ENCODE measurements at regions not wholly inside any gene's neighbourhood (a gene's known extent, or its start where the extent isn't known, plus 50 kb on each side); places are given as distances from the start of the nearest gene placed in this dataset.

DNA sequence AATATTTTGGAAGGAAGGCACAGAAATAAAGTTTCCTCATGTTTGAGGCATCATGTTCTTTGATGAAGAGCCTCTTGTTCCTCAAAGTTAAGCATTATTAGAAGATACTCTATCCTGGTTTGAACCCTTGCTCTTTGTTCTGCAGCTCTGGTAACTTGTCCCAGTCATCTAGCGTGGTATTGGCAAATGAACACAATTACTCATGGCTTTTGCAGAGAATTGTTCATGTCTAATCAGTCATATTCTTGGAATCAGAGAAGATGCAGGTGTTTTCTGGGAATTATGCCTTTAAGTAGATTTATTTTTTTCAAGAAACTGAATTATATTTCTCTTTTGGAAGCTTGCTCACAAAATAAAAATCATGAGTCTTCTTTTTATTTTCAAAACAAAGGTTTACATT lies 52.9 kb upstream of the HPGDS start:
- WGBS, 3 donors, result 46 to 54% (median 46%) methylated on average over 1 of the region's 1 CpG

DNA sequence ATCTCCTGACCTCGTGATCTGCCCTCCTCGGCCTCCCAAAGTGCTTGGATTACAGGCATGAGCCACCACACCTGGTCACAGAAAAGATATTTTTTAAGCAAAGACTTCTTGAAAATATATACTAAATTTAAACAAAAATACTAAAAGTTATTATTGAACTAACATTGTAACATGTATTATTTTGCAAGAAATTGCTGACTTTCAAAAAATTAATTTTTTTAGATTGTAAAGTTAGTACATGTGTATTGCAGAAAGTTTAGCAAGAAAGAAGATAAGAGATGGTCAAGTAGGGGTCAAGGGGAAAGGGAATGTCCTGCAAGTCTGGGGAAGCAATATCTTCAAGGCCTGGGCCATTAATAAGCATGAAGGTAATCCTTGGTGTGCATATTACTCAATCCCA lies 54.3 kb upstream of the HPGDS start:
- ATAC-seq (no peak), DNase-seq (no peak)
- no peaks in the 10 kb centered on the region for H3K4me1 ChIP-seq
- no peak overlapping the region for H3K4me3 ChIP-seq
- H3K27ac ChIP-seq, result no peak overlapping the region
- intact Hi-C loops (cut with DNase I), result loop anchor here (10.0 kb wide), 2 partner anchors 92 to 602 kb away; no protein-coding TSS in a partner anchor
- no peaks in the 10 kb centered on the region for H3K27me3 ChIP-seq (ENCODE audit: insufficient read depth in 3 of 3, low read length in 2 of 3)
- no peaks in the 10 kb centered on the region for H3K9me3 ChIP-seq
- H3K36me3 ChIP-seq (ENCODE audit: insufficient read depth in 1 of 2, low read depth in 1 of 2), result no peaks in the 10 kb centered on the region
- WGBS, 3 donors, result 93 to 100% (median 96%) methylated on average over 2 of the region's 2 CpGs
- no peak for TF ChIP-seq CTCF (IDR thresholded peaks at IDR 0.05)

More for the DNA sequence above, 52.9 kb upstream of the HPGDS start:
- ATAC-seq, result no peak
- Histone ChIP-seq H3K27me3 (ENCODE audit: insufficient read depth in 3 of 3, low read length in 2 of 3) (no peaks in the 10 kb centered on the region), H3K4me3 (no peak overlapping the region), H3K4me1 (no peaks in the 10 kb centered on the region), H3K27ac (no peak overlapping the region), H3K36me3 (ENCODE audit: insufficient read depth in 1 of 2, low read depth in 1 of 2) (no peaks in the 10 kb centered on the region), H3K9me3 (no peaks in the 10 kb centered on the region)
- no peak for DNase-seq
- intact Hi-C loops (cut with DNase I), result loop anchor here (10.0 kb wide), 2 partner anchors 91 to 601 kb away; no protein-coding TSS in a partner anchor
- TF ChIP-seq CTCF (IDR thresholded peaks at IDR 0.05), result no peak

GRCh38 chr4:94397635-94398034 lies 54.1 kb upstream of the PDLIM5 start:
- H3K4me1 ChIP-seq, result no peaks in the 10 kb centered on the region
- TF ChIP-seq CTCF (IDR thresholded peaks at IDR 0.05), result no peak
- H3K9me3 ChIP-seq, result no peaks in the 10 kb centered on the region
- WGBS, 3 donors, result 83 to 100% (median 87%) methylated on average over 2 of the region's 2 CpGs
- no peak overlapping the region for H3K27ac ChIP-seq
- ATAC-seq (no peak), DNase-seq (no peak)
- H3K36me3 ChIP-seq (ENCODE audit: insufficient read depth in 1 of 2, low read depth in 1 of 2), result no peaks in the 10 kb centered on the region
- intact Hi-C loops (cut with DNase I), result loop anchor here (10.0 kb wide), 2 partner anchors 93 to 603 kb away; no protein-coding TSS in a partner anchor
- H3K27me3 ChIP-seq (ENCODE audit: insufficient read depth in 3 of 3, low read length in 2 of 3), result no peaks in the 10 kb centered on the region
- no peak overlapping the region for H3K4me3 ChIP-seq

DNA sequence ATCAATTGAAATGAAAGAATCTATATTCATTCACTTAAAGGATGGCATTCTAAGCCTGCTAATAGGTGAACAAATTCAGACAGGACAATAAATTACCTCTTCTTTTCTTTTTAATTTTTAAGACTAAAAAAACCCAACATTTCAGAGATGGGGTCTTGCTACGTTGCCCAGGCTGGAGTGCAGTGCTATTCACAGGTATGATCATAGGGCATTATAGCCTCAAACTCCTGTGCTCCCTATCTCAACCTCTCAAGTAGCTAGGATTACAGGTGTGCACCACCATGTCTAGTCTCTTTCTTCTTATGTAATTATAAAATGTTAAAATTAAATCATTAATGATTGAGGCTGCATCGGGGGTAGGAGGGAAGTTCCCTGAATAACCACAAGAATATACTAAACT lies 52.5 kb upstream of the PDLIM5 start:
- no peak overlapping the region for H3K27ac ChIP-seq
- no peaks in the 10 kb centered on the region for H3K36me3 ChIP-seq (ENCODE audit: insufficient read depth in 1 of 2, low read depth in 1 of 2)
- H3K4me3 ChIP-seq, result no peak overlapping the region
- 88 to 92% (median 89%) methylated on average over 2 of the region's 2 CpGs for WGBS, 3 donors
- no peaks in the 10 kb centered on the region for H3K9me3 ChIP-seq
- intact Hi-C loops (cut with DNase I), result loop anchor here (10.0 kb wide), 2 partner anchors 94 to 604 kb away; no protein-coding TSS in a partner anchor
- no peaks in the 10 kb centered on the region for H3K27me3 ChIP-seq (ENCODE audit: insufficient read depth in 3 of 3, low read length in 2 of 3)
- DNase-seq (no peak), ATAC-seq (no peak)
- H3K4me1 ChIP-seq, result no peaks in the 10 kb centered on the region
- no peak for TF ChIP-seq CTCF (IDR thresholded peaks at IDR 0.05)

- Histone ChIP-seq H3K36me3 (ENCODE audit: insufficient read depth in 1 of 2, low read depth in 1 of 2) (no peaks in the 10 kb centered on the region), H3K4me1 (no peaks in the 10 kb centered on the region), H3K4me3 (no peak overlapping the region), H3K27me3 (ENCODE audit: insufficient read depth in 3 of 3, low read length in 2 of 3) (no peaks in the 10 kb centered on the region), H3K27ac (no peak overlapping the region), H3K9me3 (no peaks in the 10 kb centered on the region)
- no peak for DNase-seq
- no peak for TF ChIP-seq CTCF (IDR thresholded peaks at IDR 0.05)
- intact Hi-C loops (cut with DNase I), result loop anchor here (10.0 kb wide), 2 partner anchors 95 to 605 kb away; no protein-coding TSS in a partner anchor
- peak; percentile 61 to 75 (median 68) for ATAC-seq
- 13 to 19% (median 17%) methylated on average over 1 of the region's 1 CpG for WGBS, 3 donors
These were observed 52.0 kb upstream of the PDLIM5 start for GRCh38 chr4:94399721-94400120.
